ENCODE measurements at regions not wholly inside any gene's neighbourhood (a gene's known extent, or its start where the extent isn't known, plus 50 kb on each side); places are given as distances from the start of the nearest gene placed in this dataset.

DNA sequence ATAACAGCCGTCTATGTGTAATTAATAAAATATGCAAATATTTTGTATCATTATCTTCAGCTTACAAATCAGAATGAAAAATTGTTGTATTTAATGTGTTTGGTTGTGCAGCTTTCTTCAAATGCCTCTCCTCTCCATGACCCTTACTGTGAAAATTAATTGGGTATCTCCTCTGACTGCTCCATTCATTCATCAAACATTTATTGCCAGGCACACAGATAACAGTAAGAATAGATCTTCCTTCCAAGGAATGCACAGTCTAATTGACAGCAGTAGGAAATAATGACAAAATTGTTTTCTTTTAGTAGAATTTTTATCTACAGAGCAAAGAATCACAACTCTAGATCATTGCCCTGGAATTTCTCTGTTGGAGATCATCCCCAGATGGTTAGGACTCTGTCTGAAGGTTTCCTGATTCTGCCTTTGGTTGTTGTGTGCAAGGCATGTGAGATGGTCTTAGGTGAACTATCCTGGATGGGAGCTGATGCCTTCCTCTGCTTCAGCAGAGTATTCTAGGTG, 395.0 kb upstream of the FAT1 start:
- TF ChIP-seq CREB1 (IDR thresholded peaks at IDR 0.05) (no peak), HDAC2 (IDR thresholded peaks at IDR 0.05; ENCODE audit: borderline replicate concordance in 1 of 2, low read depth in 2 of 2, low read length in 2 of 2) (no peak), CHD1 (IDR thresholded peaks at IDR 0.05; ENCODE audit: low read depth, low read length) (no peak), EZH2 (IDR thresholded peaks at IDR 0.05; ENCODE audit: low read depth, low read length, severe bottlenecking) (no peak), RBBP5 (IDR thresholded peaks at IDR 0.05; ENCODE audit: borderline replicate concordance, low read depth, low read length) (no peak)
- TF ChIP-seq, protein P1, sequence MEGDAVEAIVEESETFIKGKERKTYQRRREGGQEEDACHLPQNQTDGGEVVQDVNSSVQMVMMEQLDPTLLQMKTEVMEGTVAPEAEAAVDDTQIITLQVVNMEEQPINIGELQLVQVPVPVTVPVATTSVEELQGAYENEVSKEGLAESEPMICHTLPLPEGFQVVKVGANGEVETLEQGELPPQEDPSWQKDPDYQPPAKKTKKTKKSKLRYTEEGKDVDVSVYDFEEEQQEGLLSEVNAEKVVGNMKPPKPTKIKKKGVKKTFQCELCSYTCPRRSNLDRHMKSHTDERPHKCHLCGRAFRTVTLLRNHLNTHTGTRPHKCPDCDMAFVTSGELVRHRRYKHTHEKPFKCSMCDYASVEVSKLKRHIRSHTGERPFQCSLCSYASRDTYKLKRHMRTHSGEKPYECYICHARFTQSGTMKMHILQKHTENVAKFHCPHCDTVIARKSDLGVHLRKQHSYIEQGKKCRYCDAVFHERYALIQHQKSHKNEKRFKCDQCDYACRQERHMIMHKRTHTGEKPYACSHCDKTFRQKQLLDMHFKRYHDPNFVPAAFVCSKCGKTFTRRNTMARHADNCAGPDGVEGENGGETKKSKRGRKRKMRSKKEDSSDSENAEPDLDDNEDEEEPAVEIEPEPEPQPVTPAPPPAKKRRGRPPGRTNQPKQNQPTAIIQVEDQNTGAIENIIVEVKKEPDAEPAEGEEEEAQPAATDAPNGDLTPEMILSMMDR (IDR thresholded peaks at IDR 0.05; ENCODE audit: control extremely low read depth in 1 of 3, insufficient read depth in 1 of 3, low read depth in 1 of 3, low read length in 3 of 3), result no peak

Measured in H1 (cell line).